ENCODE measurements at regions not wholly inside any gene's neighbourhood (a gene's known extent, or its start where the extent isn't known, plus 50 kb on each side); places are given as distances from the start of the nearest gene placed in this dataset.

- no peak overlapping the region for H2BK15ac ChIP-seq (ENCODE audit: low read depth, poor library complexity, severe bottlenecking)
- DNase-seq, result peak; percentile 73
- no peak overlapping the region for H3K18ac ChIP-seq (ENCODE audit: low read depth in 1 of 2, low read length in 2 of 2)
- no peak overlapping the region for H4K91ac ChIP-seq (ENCODE audit: low read length)
- H3K79me1 ChIP-seq (replicated peaks; ENCODE audit: low read length, poor library complexity, severe bottlenecking), result no peaks in the 10 kb centered on the region
- H3K14ac ChIP-seq (ENCODE audit: low read length in 2 of 2), result no peak overlapping the region
- peaks cover 0 to 5% of the 10 kb centered on the region in 2 experiments for H3K27me3 ChIP-seq (ENCODE audit: control insufficient read depth in 1 of 2, insufficient read depth in 1 of 2, low read length in 2 of 2)
- no peaks in the 10 kb centered on the region for H3K36me3 ChIP-seq (ENCODE audit: control insufficient read depth in 1 of 2, insufficient read depth in 2 of 2, low read depth in 1 of 2, low read length in 2 of 2)
- H3K4me2 ChIP-seq (ENCODE audit: low read length, poor library complexity, severe bottlenecking), result no peak overlapping the region
- no peak overlapping the region for H3K23ac ChIP-seq (ENCODE audit: low read length in 2 of 2)
- H3K9ac ChIP-seq (ENCODE audit: low read length), result no peak overlapping the region
- H3K4me3 ChIP-seq (ENCODE audit: insufficient read depth in 1 of 2, low read depth in 1 of 2, low read length in 2 of 2), result no peak overlapping the region
- H2BK120ac ChIP-seq (ENCODE audit: low read depth, low read length), result no peak overlapping the region
- 20% methylated on average over 1 of the region's 1 CpG for WGBS
- no peak overlapping the region for H2AK5ac ChIP-seq (ENCODE audit: low read length, severe bottlenecking)
- H3K4ac ChIP-seq (ENCODE audit: low read depth in 1 of 2, low read length in 2 of 2), result no peak overlapping the region
- H2BK5ac ChIP-seq (ENCODE audit: low read depth, low read length, poor library complexity, severe bottlenecking), result no peak overlapping the region
- H2BK12ac ChIP-seq (ENCODE audit: low read length in 2 of 2), result no peak overlapping the region
- H3K4me1 ChIP-seq (ENCODE audit: control insufficient read depth, insufficient read depth, low read depth, low read length), result peaks cover 3% of the 10 kb centered on the region
- no peaks in the 10 kb centered on the region for H3K9me3 ChIP-seq (ENCODE audit: control insufficient read depth, low read length)
- no peak overlapping the region for H4K8ac ChIP-seq (ENCODE audit: low read length)
- no peak overlapping the region for H2AFZ ChIP-seq (ENCODE audit: low read depth, low read length)
- H3K27ac ChIP-seq (ENCODE audit: low read length, poor library complexity, severe bottlenecking), result no peak overlapping the region
Measured at GRCh38 chr15:81940467-81941451, 105.1 kb downstream of the MEX3B start.

- H3K4me3 ChIP-seq (ENCODE audit: insufficient read depth in 1 of 2, low read depth in 1 of 2, low read length in 2 of 2), result no peak overlapping the region
- peak; percentile 35 for DNase-seq
- H3K4me1 ChIP-seq (ENCODE audit: control insufficient read depth, insufficient read depth, low read depth, low read length), result peaks cover 3% of the 10 kb centered on the region
- no peak overlapping the region for H4K8ac ChIP-seq (ENCODE audit: low read length)
- no peak overlapping the region for H3K14ac ChIP-seq (ENCODE audit: low read length in 2 of 2)
- H3K9me3 ChIP-seq (ENCODE audit: control insufficient read depth, low read length), result no peaks in the 10 kb centered on the region
- H2AFZ ChIP-seq (ENCODE audit: low read depth, low read length), result no peak overlapping the region
- H3K4ac ChIP-seq (ENCODE audit: low read depth in 1 of 2, low read length in 2 of 2), result no peak overlapping the region
- no peak overlapping the region for H2BK5ac ChIP-seq (ENCODE audit: low read depth, low read length, poor library complexity, severe bottlenecking)
- 21% methylated on average over 4 of the region's 5 CpGs for WGBS
- peaks cover 0 to 5% of the 10 kb centered on the region in 2 experiments for H3K27me3 ChIP-seq (ENCODE audit: control insufficient read depth in 1 of 2, insufficient read depth in 1 of 2, low read length in 2 of 2)
- H4K91ac ChIP-seq (ENCODE audit: low read length), result no peak overlapping the region
- H2AK5ac ChIP-seq (ENCODE audit: low read length, severe bottlenecking), result no peak overlapping the region
- H2BK12ac ChIP-seq (ENCODE audit: low read length in 2 of 2), result no peak overlapping the region
- H3K36me3 ChIP-seq (ENCODE audit: control insufficient read depth in 1 of 2, insufficient read depth in 2 of 2, low read depth in 1 of 2, low read length in 2 of 2), result no peaks in the 10 kb centered on the region
- H3K23ac ChIP-seq (ENCODE audit: low read length in 2 of 2), result no peak overlapping the region
- no peak overlapping the region for H3K27ac ChIP-seq (ENCODE audit: low read length, poor library complexity, severe bottlenecking)
- H3K4me2 ChIP-seq (ENCODE audit: low read length, poor library complexity, severe bottlenecking), result no peak overlapping the region
- no peak overlapping the region for H2BK120ac ChIP-seq (ENCODE audit: low read depth, low read length)
- no peaks in the 10 kb centered on the region for H3K79me1 ChIP-seq (replicated peaks; ENCODE audit: low read length, poor library complexity, severe bottlenecking)
- no peak overlapping the region for H2BK15ac ChIP-seq (ENCODE audit: low read depth, poor library complexity, severe bottlenecking)
- H3K9ac ChIP-seq (ENCODE audit: low read length), result no peak overlapping the region
- no peak overlapping the region for H3K18ac ChIP-seq (ENCODE audit: low read depth in 1 of 2, low read length in 2 of 2)
Measured at GRCh38 chr15:81939604-81940440, 106.0 kb downstream of the MEX3B start.

- no peak overlapping the region for H2BK5ac ChIP-seq (ENCODE audit: low read depth, low read length, poor library complexity, severe bottlenecking)
Measured at GRCh38 chr15:81937189-81937588, 108.6 kb downstream of the MEX3B start.

More at GRCh38 chr15:81937189-81937588, 108.6 kb downstream of the MEX3B start:
- H3K4me1 ChIP-seq (ENCODE audit: control insufficient read depth, insufficient read depth, low read depth, low read length), result peaks cover 3% of the 10 kb centered on the region
- H2BK15ac ChIP-seq (ENCODE audit: low read depth, poor library complexity, severe bottlenecking), result no peak overlapping the region
- no peak overlapping the region for H2AFZ ChIP-seq (ENCODE audit: low read depth, low read length)
- H3K36me3 ChIP-seq (ENCODE audit: control insufficient read depth in 1 of 2, insufficient read depth in 2 of 2, low read depth in 1 of 2, low read length in 2 of 2), result no peaks in the 10 kb centered on the region
- H3K9me3 ChIP-seq (ENCODE audit: control insufficient read depth, low read length), result no peaks in the 10 kb centered on the region
- no peaks in the 10 kb centered on the region for H3K79me1 ChIP-seq (replicated peaks; ENCODE audit: low read length, poor library complexity, severe bottlenecking)
- no peak overlapping the region for H3K4ac ChIP-seq (ENCODE audit: low read depth in 1 of 2, low read length in 2 of 2)
- H3K4me2 ChIP-seq (ENCODE audit: low read length, poor library complexity, severe bottlenecking), result no peak overlapping the region
- DNase-seq, result no peak
- H2BK12ac ChIP-seq (ENCODE audit: low read length in 2 of 2), result no peak overlapping the region
- no peak overlapping the region for H2AK5ac ChIP-seq (ENCODE audit: low read length, severe bottlenecking)
- H3K18ac ChIP-seq (ENCODE audit: low read depth in 1 of 2, low read length in 2 of 2), result no peak overlapping the region
- H3K9ac ChIP-seq (ENCODE audit: low read length), result no peak overlapping the region
- H3K27me3 ChIP-seq (ENCODE audit: control insufficient read depth in 1 of 2, insufficient read depth in 1 of 2, low read length in 2 of 2), result peaks cover 0 to 5% of the 10 kb centered on the region in 2 experiments
- H3K23ac ChIP-seq (ENCODE audit: low read length in 2 of 2), result no peak overlapping the region
- no peak overlapping the region for H3K4me3 ChIP-seq (ENCODE audit: insufficient read depth in 1 of 2, low read depth in 1 of 2, low read length in 2 of 2)
- no peak overlapping the region for H3K14ac ChIP-seq (ENCODE audit: low read length in 2 of 2)
- no peak overlapping the region for H4K8ac ChIP-seq (ENCODE audit: low read length)
- H4K91ac ChIP-seq (ENCODE audit: low read length), result no peak overlapping the region
- no peak overlapping the region for H3K27ac ChIP-seq (ENCODE audit: low read length, poor library complexity, severe bottlenecking)
- 86% methylated on average over 4 of the region's 4 CpGs for WGBS
- H2BK120ac ChIP-seq (ENCODE audit: low read depth, low read length), result no peak overlapping the region
